ENCODE measurements at regions not wholly inside any gene's neighbourhood (a gene's known extent, or its start where the extent isn't known, plus 50 kb on each side); places are given as distances from the start of the nearest gene placed in this dataset.

- TF ChIP-seq IRF2 (CRISPR knock-in tag; IDR thresholded peaks at IDR 0.05; ENCODE audit: borderline replicate concordance, low read depth), result no peak
- no peak for TF ChIP-seq KAT7 (CRISPR knock-in tag; IDR thresholded peaks at IDR 0.05; ENCODE audit: borderline replicate concordance)
These were observed 63.9 kb upstream of the TSC22D2 start for GRCh38 chr3:150344079-150344759.
